ENCODE measurements at regions not wholly inside any gene's neighbourhood (a gene's known extent, or its start where the extent isn't known, plus 50 kb on each side); places are given as distances from the start of the nearest gene placed in this dataset.
"Not testable (repeated sequence)": the region's sequence is repeated elsewhere in the genome, so short reads cannot be mapped to it uniquely, and the experiment has no call there.

DNA sequence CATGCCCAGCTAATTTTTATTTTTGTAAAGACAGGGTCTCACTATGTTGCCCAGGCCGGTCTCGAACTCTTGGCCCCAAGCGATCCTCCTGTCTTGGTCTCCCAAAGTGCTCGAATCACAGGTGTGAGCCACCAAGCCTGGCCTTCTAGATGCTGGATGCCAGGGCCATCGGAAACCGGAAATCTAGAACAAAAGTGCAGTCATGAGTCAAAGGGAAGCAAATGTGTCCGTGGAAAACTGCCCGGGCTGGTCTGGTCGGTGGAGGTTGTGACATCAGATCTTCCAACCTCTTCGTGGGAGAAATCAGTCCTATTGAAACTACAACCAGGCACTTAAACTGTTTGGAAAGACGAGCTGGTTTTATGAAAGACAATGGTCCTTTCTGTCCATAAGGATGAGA is 92.3 kb upstream of the SHOX start:
- Mint-ChIP-seq H3K27me3 (ENCODE audit: low read depth) (no peaks in the 10 kb centered on the region), H3K4me1 (no peaks in the 10 kb centered on the region), H3K27ac (no peak overlapping the region), H3K4me3 (no peak overlapping the region), H3K9me3 (peaks cover 3% of the 10 kb centered on the region), H3K36me3 (no peaks in the 10 kb centered on the region)
- TF ChIP-seq, protein P1, sequence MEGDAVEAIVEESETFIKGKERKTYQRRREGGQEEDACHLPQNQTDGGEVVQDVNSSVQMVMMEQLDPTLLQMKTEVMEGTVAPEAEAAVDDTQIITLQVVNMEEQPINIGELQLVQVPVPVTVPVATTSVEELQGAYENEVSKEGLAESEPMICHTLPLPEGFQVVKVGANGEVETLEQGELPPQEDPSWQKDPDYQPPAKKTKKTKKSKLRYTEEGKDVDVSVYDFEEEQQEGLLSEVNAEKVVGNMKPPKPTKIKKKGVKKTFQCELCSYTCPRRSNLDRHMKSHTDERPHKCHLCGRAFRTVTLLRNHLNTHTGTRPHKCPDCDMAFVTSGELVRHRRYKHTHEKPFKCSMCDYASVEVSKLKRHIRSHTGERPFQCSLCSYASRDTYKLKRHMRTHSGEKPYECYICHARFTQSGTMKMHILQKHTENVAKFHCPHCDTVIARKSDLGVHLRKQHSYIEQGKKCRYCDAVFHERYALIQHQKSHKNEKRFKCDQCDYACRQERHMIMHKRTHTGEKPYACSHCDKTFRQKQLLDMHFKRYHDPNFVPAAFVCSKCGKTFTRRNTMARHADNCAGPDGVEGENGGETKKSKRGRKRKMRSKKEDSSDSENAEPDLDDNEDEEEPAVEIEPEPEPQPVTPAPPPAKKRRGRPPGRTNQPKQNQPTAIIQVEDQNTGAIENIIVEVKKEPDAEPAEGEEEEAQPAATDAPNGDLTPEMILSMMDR (IDR thresholded peaks at IDR 0.05; ENCODE audit: unreplicated experiment) = no peak
- DNase-seq (ENCODE audit: low spot score in 2 of 2, unreplicated experiment in 2 of 2) = no peak

DNA sequence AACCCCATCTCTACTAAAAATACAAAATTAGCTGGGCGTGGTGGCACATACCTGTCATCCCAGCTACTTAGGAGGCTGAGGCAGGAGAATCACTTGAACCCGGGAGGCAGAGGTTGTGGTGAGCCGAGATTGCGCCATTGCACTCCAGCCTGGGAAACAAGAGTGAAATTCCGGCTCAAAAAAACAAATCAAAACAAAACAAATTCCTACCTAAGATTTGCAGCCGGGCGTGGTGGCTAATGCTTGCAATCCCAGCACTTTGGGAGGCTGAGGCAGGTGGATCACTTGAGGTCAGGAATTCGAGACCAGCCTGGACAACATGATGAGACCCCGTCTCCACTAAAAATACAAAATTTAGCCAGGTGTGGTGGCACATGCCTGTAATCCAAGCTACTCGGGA is 89.6 kb upstream of the SHOX start:
- DNase-seq (ENCODE audit: low spot score in 2 of 2, unreplicated experiment in 2 of 2); H3K27ac Mint-ChIP-seq; H3K27me3 Mint-ChIP-seq (ENCODE audit: low read depth); H3K4me1 Mint-ChIP-seq; H3K9me3 Mint-ChIP-seq; H3K4me3 Mint-ChIP-seq; H3K36me3 Mint-ChIP-seq: not testable (repeated sequence)

DNA sequence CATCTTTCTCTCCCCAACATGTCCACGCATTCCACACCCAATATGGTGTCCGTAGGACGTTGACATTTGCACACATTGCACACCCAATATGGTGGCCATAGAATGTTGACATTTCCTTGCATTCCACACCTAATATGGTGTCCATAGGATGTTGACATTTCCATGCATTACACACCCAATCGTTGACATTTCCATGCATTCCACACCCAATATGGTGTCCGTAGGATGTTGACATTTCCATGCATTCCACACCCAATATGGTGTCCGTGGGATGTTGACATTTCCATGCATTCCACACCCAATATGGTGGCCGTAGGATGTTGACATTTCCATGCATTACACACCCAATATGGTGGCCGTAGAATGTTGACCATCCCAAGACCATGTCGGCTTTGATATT is 88.4 kb upstream of the SHOX start:
- Mint-ChIP-seq H3K27me3 (ENCODE audit: low read depth) (peaks cover 5% of the 10 kb centered on the region), H3K4me1 (no peaks in the 10 kb centered on the region), H3K36me3 (no peaks in the 10 kb centered on the region), H3K4me3 (no peak overlapping the region), H3K27ac (no peak overlapping the region), H3K9me3 (peaks cover 3% of the 10 kb centered on the region)
- TF ChIP-seq, protein P1 (IDR thresholded peaks at IDR 0.05; ENCODE audit: unreplicated experiment) = no peak
- DNase-seq (ENCODE audit: low spot score in 2 of 2, unreplicated experiment in 2 of 2) = no peak

DNA sequence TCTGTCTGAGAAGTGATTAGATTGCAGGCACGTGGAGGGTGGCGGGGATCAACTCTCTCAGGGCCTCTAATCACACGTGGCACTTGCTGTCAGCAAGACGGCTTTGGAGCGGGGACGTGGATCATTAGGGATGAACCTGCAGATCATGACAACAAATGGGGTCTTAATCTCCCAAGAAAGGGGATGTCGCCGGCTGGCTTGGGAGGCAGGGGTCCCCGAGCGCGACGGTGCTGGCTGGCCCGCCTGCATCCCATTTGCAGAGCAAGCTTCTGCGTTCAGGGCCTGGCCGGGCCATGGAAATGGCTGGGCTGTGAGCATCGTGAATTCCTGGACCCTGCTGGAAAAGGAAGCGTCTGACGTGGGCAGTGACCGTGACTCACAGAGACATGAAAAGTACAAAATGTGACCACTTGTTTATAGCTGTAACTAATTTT is 85.1 kb upstream of the SHOX start:
- TF ChIP-seq, protein P1 (IDR thresholded peaks at IDR 0.05; ENCODE audit: unreplicated experiment) = no peak
- H3K4me3 Mint-ChIP-seq = no peak overlapping the region
- no peaks in the 10 kb centered on the region for H3K36me3 Mint-ChIP-seq
- H3K27ac Mint-ChIP-seq = no peak overlapping the region
- peaks cover 5% of the 10 kb centered on the region for H3K27me3 Mint-ChIP-seq (ENCODE audit: low read depth)
- no peak for DNase-seq (ENCODE audit: low spot score in 2 of 2, unreplicated experiment in 2 of 2)
- no peaks in the 10 kb centered on the region for H3K4me1 Mint-ChIP-seq
- peaks cover 16% of the 10 kb centered on the region for H3K9me3 Mint-ChIP-seq

DNA sequence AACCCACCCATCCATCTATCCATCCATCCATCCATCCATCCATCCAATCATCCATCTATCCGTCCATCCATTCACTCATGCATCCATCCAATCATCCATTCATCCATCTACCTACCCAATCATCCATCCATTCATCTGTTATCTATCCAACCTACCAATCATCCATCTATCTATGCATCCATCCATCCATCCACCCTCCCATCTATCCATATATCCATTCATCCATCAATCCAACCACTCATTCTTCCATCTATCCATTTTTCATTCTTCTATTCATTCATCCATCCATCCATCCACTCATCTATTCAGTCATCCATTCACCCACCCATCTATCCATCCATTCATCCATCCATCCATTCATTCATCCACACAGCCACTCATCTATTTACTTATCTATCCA is 80.1 kb upstream of the SHOX start:
- TF ChIP-seq, protein P1 (IDR thresholded peaks at IDR 0.05; ENCODE audit: unreplicated experiment) = no peak
- H3K9me3 Mint-ChIP-seq = peaks cover 28% of the 10 kb centered on the region
- no peaks in the 10 kb centered on the region for H3K4me1 Mint-ChIP-seq
- peaks cover 11% of the 10 kb centered on the region for H3K27me3 Mint-ChIP-seq (ENCODE audit: low read depth)
- no peak overlapping the region for H3K4me3 Mint-ChIP-seq
- no peak overlapping the region for H3K27ac Mint-ChIP-seq
- DNase-seq (ENCODE audit: low spot score in 2 of 2, unreplicated experiment in 2 of 2) = no peak
- no peaks in the 10 kb centered on the region for H3K36me3 Mint-ChIP-seq

DNA sequence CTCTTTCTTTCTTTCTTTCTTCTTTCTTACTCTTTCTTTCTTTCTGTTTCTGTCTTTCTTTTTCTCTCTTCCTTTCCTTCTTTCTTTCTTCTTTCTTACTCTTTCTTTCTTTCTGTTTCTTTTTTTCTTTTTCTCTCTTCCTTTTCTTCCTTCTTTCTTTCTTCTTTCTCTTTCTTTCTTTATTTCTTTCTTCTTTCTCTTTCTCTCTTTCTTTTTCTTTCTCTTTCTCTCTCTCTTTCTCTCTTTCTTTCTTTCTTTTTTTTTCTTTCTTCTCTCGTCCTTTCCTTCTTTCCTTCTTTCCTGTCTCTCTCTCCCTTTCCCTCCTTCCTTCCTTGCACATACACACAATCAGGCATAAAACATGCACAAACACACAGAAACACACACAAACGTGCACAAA is 79.3 kb upstream of the SHOX start:
- no peak for DNase-seq (ENCODE audit: low spot score in 2 of 2, unreplicated experiment in 2 of 2)
- Mint-ChIP-seq H3K4me3 (no peak overlapping the region), H3K36me3 (no peaks in the 10 kb centered on the region), H3K4me1 (no peaks in the 10 kb centered on the region), H3K27ac (no peak overlapping the region), H3K9me3 (peaks cover 28% of the 10 kb centered on the region), H3K27me3 (ENCODE audit: low read depth) (peaks cover 11% of the 10 kb centered on the region)
- TF ChIP-seq, protein P1 (IDR thresholded peaks at IDR 0.05; ENCODE audit: unreplicated experiment) = no peak

Data from mesothelial cell of epicardium (in vitro differentiated cells).